H1 (cell line): ENCODE measurements at regions not wholly inside any gene's neighbourhood (a gene's known extent, or its start where the extent isn't known, plus 50 kb on each side); places are given as distances from the start of the nearest gene placed in this dataset.

Experiments
- ATF2 ChIP-seq: IDR thresholded peaks from 2 replicates; pipeline ENCODE4 v1.6.1; 2012; ENCODE audit warnings: low read length, inconsistent platforms
- CEBPB ChIP-seq: IDR thresholded peaks from 2 replicates; pipeline ENCODE4 v1.6.1; 2012; ENCODE audit warnings: low read depth, low read length
- CHD7 ChIP-seq: fragments of 300-600 bp; sonication (generic); IDR thresholded peaks from 2 replicates; pipeline ENCODE4 v1.7.1; 2012; ENCODE audit warnings: low read length, moderate library complexity, mild to moderate bottlenecking, inconsistent platforms; ENCODE audit not compliant: insufficient replicate concordance
- CREB1 ChIP-seq: IDR thresholded peaks from 2 replicates; pipeline ENCODE4 v1.6.1; 2012; ENCODE audit warnings: inconsistent platforms
- HDAC2 ChIP-seq, 2 experiments: fragments of 300-600 bp in 1 of 2; sonication (generic) in 1 of 2; IDR thresholded peaks; 2 replicates each; pipeline ENCODE4 v1.6.1; 2011 to 2012; ENCODE audit warnings: low read depth in 2 of 2, low read length in 2 of 2, mild to moderate bottlenecking in 2 of 2, moderate library complexity in 2 of 2, borderline replicate concordance in 1 of 2, inconsistent platforms in 1 of 2
- JUND ChIP-seq: IDR thresholded peaks from 2 replicates; pipeline ENCODE4 v1.6.1; 2011; ENCODE audit warnings: mild to moderate bottlenecking, improper control_type of control experiment, low read length
- RXRA ChIP-seq: IDR thresholded peaks from 2 replicates; pipeline ENCODE4 v1.6.1; 2011; ENCODE audit warnings: low read depth, mild to moderate bottlenecking, low read length, moderate library complexity; ENCODE audit not compliant: insufficient read depth
- SP1 ChIP-seq: IDR thresholded peaks from 2 replicates; pipeline ENCODE4 v1.6.1; 2011; ENCODE audit warnings: low read depth, low read length
- SP2 ChIP-seq: IDR thresholded peaks from 2 replicates; pipeline ENCODE4 v1.6.1; 2012; ENCODE audit warnings: mild to moderate bottlenecking, low read length, inconsistent platforms
- TAF7 ChIP-seq: optimal IDR thresholded peaks from 2 replicates; pipeline ENCODE3; 2011; ENCODE audit warnings: low read depth, mild to moderate bottlenecking, inconsistent platforms, low read length, moderate library complexity, borderline replicate concordance
- ZNF274 ChIP-seq: IDR thresholded peaks from 2 replicates; pipeline ENCODE4 v1.7.0; 2012; ENCODE audit warnings: low read length, borderline replicate concordance; ENCODE audit errors: extremely low read depth

- no peak for TF ChIP-seq CHD7
- no peak for TF ChIP-seq JUND
- TF ChIP-seq SP2 = no peak
- TF ChIP-seq CREB1 = no peak
- no peak for TF ChIP-seq RXRA
- no peak for TF ChIP-seq HDAC2 (IDR thresholded peaks at IDR 0.05; ENCODE audit: borderline replicate concordance in 1 of 2, low read depth in 2 of 2, low read length in 2 of 2)
- no peak for TF ChIP-seq TAF7
- TF ChIP-seq ZNF274 = no peak
- no peak for TF ChIP-seq CEBPB
- no peak for TF ChIP-seq SP1
- no peak for TF ChIP-seq ATF2
Measured at GRCh38 chr5:175103746-175104145, 340.2 kb downstream of the DRD1 start (continued).
